IPS-NIHi7 (cell line): ENCODE measurements at regions not wholly inside any gene's neighbourhood (a gene's known extent, or its start where the extent isn't known, plus 50 kb on each side); places are given as distances from the start of the nearest gene placed in this dataset.
"Not testable (repeated sequence)": the region's sequence is repeated elsewhere in the genome, so short reads cannot be mapped to it uniquely, and the experiment has no call there.

Source experiments
- DNase-seq: peaks from one replicate; pipeline ENCODE4 v3.0.0; 2012; ENCODE audit warnings: mixed read lengths; ENCODE audit errors: extremely low spot score

DNA sequence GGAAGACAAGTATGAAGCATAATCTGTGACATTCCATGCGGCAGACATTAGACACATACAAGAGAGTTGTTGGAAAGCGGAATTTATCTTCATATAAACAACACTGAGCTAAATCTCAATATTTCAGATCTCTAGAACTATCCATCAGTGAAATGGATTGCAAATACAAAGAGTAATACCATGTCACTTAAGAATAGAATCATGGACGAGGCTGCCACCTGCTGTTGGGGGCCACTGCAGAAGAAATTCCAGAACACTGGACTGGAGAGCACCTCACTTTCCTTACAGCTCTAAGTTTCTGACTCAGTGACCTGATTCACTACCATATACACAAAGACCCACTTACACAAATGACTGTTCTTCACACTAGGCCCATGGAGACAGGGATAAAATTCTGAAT, 346.7 kb downstream of the OR4F29 start:
- DNase-seq: not testable (repeated sequence)

GRCh38 chr1:99481-99880, 352.0 kb downstream of the OR4F29 start:
- not testable (repeated sequence) for DNase-seq

GRCh38 chr1:98811-99210, 352.7 kb downstream of the OR4F29 start:
- not testable (repeated sequence) for DNase-seq

DNA sequence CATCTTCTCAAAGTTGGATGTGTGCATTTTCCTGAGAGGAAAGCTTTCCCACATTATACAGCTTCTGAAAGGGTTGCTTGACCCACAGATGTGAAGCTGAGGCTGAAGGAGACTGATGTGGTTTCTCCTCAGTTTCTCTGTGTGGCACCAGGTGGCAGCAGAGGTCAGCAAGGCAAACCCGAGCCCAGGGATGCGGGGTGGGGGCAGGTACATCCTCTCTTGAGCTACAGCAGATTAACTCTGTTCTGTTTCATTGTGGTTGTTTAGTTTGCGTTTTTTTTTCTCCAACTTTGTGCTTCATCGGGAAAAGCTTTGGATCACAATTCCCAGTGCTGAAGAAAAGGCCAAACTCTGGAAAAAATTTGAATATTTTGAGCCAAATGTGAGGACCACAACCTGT, 360.2 kb downstream of the OR4F29 start:
- not testable (repeated sequence) for DNase-seq

DNA sequence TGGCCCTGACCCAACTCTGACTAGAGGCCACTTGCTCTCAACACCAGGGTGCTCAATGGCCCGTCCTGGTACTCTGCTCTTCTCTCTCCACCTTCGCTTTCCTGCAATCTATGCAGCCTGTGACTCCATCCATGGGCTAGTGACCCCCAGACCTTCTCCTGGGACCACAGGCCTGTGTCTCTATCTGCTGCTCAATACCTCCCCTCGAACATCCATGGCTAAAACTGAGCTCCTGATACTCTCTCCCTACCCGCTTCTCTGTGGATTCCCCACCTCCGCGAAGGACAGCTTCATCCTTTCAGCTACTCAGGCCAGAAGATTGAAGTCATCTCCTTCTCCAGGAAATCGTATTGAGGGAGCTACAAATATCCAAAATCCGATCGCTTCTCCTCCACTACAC, 363.4 kb downstream of the OR4F29 start:
- not testable (repeated sequence) for DNase-seq

DNA sequence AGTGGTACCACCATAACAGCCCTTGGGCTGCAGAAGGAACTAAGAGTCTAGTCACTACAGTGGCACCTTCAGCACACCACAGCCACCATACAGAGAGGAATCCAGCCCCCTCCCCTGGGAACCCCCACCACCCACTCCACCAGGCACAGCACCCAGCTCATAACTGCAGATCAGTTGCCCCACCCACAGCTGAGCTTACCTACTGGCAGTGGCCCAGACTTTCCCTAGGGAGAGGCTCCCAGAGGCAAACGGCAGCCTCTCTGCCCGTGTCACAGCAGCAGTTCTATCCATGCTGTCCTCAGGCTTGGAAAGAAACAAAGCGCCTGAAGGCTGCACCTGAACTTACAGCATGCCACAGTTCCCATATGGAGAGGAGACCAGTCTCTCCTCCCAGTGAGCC, 372.3 kb downstream of the OR4F29 start:
- DNase-seq: not testable (repeated sequence)

DNA sequence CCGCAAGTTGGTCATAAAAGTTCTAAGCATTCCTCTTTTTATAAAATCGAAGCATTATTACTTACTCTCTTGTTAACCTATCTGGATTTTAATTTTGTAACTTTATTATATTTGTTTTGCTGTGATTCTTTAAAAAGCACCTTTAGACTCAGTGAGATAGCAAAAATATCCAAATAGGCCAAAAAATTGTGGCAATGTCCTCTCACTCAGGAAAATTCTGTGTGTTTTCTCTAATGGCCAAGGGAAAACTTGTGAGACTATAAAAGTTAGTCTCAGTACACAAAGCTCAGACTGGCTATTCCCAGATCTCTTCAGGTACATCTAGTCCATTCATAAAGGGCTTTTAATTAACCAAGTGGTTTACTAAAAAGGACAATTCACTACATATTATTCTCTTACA, 386.4 kb downstream of the OR4F29 start, which contains the start of gene OR4F5:
Gene OR4F5 (plus strand): TSS at position 301 of the 400 bp plus-strand sequence.
- DNase-seq: not testable (repeated sequence)

DNA sequence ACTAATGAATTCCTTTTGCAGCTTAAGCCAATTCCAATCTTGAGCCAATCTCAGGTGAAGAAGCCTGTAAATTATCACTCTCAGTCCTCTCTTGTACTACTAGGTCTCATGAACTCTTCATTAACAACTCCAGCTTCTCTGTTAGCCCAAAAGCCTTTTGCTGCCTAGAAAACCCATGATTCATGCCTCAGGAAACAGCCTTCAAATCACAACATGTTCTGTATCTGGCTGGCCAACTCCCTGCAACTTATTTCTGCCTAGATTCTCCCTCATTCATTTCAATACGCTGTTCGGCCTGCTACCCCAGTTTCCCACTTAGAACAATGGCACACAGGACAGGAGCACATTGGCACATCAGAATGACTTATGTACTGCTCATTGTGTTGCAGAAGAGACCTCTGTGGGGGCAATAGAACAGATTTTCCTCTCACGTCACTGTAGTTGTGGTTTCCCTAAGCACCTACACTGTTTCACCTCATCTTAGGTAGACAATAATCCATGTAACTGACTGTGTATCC, 395.4 kb downstream of the OR4F29 start:
- not testable (repeated sequence) for DNase-seq

- DNase-seq: not testable (repeated sequence)
These were observed 398.3 kb downstream of the OR4F29 start for GRCh38 chr1:53182-53581.

DNA sequence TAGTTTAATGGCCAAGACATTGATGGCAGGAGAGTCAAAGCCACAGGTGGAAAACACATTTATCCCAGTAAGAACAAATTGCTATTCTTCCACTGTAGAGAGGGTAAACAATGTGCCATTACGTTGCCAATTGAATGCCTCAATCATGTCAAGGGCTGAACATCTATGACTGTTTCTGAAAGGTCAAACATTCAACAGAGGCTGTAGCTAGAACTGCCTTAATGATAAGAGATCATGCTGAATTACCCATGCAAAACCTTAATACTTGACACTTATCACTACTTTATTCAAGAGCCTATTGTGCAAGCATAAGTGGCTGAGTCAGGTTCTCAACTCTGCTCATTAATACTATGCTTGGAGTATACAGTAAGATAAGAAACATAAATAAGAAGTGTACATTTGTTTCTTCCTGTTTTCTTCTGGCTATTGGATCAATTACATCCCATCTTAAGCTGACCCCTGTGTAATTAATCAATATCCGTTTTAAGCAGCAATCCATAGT, 409.5 kb downstream of the OR4F29 start:
- DNase-seq: not testable (repeated sequence)

DNA sequence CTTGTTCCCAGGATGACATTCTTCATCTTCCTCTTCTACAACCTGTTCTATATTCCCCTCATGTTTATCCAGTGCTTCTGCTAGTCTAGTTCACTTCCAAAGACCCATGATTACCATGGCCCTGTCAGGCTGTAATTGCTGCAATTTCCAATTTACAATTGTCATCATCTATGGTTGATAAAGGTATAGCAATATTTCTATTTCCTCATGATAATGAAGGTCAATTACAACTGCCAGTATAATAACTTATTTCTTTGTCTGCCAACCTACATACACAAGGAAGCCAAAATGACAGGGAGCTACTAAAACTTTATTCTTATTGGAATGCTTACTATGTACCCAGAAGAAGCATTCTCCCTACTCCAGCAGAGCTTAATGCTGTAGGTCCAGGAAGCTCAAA, 410.3 kb downstream of the OR4F29 start:
- DNase-seq: not testable (repeated sequence)

DNA sequence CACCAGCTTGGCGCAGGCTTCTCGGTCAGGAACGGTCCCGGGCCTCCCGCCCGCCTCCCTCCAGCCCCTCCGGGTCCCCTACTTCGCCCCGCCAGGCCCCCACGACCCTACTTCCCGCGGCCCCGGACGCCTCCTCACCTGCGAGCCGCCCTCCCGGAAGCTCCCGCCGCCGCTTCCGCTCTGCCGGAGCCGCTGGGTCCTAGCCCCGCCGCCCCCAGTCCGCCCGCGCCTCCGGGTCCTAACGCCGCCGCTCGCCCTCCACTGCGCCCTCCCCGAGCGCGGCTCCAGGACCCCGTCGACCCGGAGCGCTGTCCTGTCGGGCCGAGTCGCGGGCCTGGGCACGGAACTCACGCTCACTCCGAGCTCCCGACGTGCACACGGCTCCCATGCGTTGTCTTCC, 422.3 kb downstream of the OR4F29 start:
- not testable (repeated sequence) for DNase-seq

DNA sequence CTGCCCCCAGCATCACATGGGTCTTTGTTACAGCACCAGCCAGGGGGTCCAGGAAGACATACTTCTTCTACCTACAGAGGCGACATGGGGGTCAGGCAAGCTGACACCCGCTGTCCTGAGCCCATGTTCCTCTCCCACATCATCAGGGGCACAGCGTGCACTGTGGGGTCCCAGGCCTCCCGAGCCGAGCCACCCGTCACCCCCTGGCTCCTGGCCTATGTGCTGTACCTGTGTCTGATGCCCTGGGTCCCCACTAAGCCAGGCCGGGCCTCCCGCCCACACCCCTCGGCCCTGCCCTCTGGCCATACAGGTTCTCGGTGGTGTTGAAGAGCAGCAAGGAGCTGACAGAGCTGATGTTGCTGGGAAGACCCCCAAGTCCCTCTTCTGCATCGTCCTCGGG, 434.2 kb downstream of the OR4F29 start:
- not testable (repeated sequence) for DNase-seq

DNA sequence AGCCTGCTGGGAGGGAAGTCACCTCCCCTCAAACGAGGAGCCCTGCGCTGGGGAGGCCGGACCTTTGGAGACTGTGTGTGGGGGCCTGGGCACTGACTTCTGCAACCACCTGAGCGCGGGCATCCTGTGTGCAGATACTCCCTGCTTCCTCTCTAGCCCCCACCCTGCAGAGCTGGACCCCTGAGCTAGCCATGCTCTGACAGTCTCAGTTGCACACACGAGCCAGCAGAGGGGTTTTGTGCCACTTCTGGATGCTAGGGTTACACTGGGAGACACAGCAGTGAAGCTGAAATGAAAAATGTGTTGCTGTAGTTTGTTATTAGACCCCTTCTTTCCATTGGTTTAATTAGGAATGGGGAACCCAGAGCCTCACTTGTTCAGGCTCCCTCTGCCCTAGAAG, 435.5 kb downstream of the OR4F29 start:
- not testable (repeated sequence) for DNase-seq

- not testable (repeated sequence) for DNase-seq
These were observed 441.3 kb downstream of the OR4F29 start for GRCh38 chr1:9941-10717.
